IMR-90 (cell line): ENCODE measurements at regions not wholly inside any gene's neighbourhood (a gene's known extent, or its start where the extent isn't known, plus 50 kb on each side); places are given as distances from the start of the nearest gene placed in this dataset.

Experiments
- ATAC-seq: fragments of 200-7000 bp; cut with Tn5 transposase; 2 replicates; pipeline ENCODE4 v1.9.1; 2020; ENCODE audit warnings: low read depth, mild to moderate bottlenecking, moderate library complexity
- BruUV-seq: library from RNA; stranded (reverse); fragments of 400-500 nt; replicated peaks from 2 replicates; lab custom pipeline; 2021; lab: Mats Ljungman, UMichigan
- CTCF ChIA-PET: fragments of 300-600 bp; formaldehyde crosslinking; extraction: SDS; loops from one replicate; lab custom pipeline; 2021; ENCODE audit warnings: antibody characterized with exemption; lab: Yijun Ruan, JAX
- POLR2A ChIA-PET: fragments of 300-600 bp; sonication (Branson Sonifier 250); formaldehyde crosslinking; loops from one replicate; lab custom pipeline; 2022; ENCODE audit warnings: antibody characterized with exemption; ENCODE audit not compliant: unreplicated experiment; lab: Charles Lee
- DNase-seq: peaks from one replicate; pipeline ENCODE4 v3.0.0; 2013
- H2AFZ ChIP-seq: replicated peaks from 2 replicates; pipeline ENCODE3; 2013; ENCODE audit warnings: low read length, mild to moderate bottlenecking; ENCODE audit not compliant: poor library complexity
- H2AK5ac ChIP-seq: 2 replicates; pipeline ENCODE4 v1.6.1; 2013; ENCODE audit warnings: low read depth, low read length, inconsistent platforms
- H2AK9ac ChIP-seq: replicated peaks from 2 replicates; pipeline ENCODE3; 2013; ENCODE audit warnings: mild to moderate bottlenecking, low read depth, low read length, moderate library complexity; ENCODE audit not compliant: poor library complexity
- H2BK120ac ChIP-seq: 2 replicates; pipeline ENCODE4 v1.6.1; 2013; ENCODE audit warnings: low read depth, low read length, inconsistent platforms
- H2BK15ac ChIP-seq: 3 replicates; pipeline ENCODE4 v1.6.1; 2013; ENCODE audit warnings: low read depth, low read length, inconsistent platforms
- H2BK20ac ChIP-seq: 2 replicates; pipeline ENCODE4 v1.6.1; 2013; ENCODE audit warnings: low read depth, mild to moderate bottlenecking, inconsistent platforms, low read length, moderate library complexity
- H2BK5ac ChIP-seq: 2 replicates; pipeline ENCODE4 v1.6.1; 2013; ENCODE audit warnings: mild to moderate bottlenecking, low read depth, low read length, inconsistent platforms; ENCODE audit not compliant: poor library complexity, severe bottlenecking
- H3K14ac ChIP-seq: replicated peaks from 2 replicates; pipeline ENCODE4 v1.6.1; 2013; ENCODE audit warnings: low read depth, low read length, inconsistent platforms
- H3K18ac ChIP-seq: 2 replicates; pipeline ENCODE4 v1.6.1; 2013; ENCODE audit warnings: low read depth, low read length, control low read depth
- H3K23ac ChIP-seq: 2 replicates; pipeline ENCODE4 v1.6.1; 2013; ENCODE audit warnings: low read depth, low read length, inconsistent platforms
- H3K27ac ChIP-seq: 2 replicates; pipeline ENCODE4 v1.5.1; 2013; ENCODE audit warnings: mild to moderate bottlenecking, control low read depth, low read length; ENCODE audit not compliant: insufficient read depth
- H3K27me3 ChIP-seq: 2 replicates; pipeline ENCODE4 v1.6.1; 2013; ENCODE audit warnings: low read length; ENCODE audit not compliant: control insufficient read depth, insufficient read depth
- H3K36me3 ChIP-seq: 2 replicates; pipeline ENCODE4 v1.6.1; 2013; ENCODE audit warnings: low read length, mixed read lengths; ENCODE audit not compliant: control insufficient read depth, insufficient read depth
- H3K4ac ChIP-seq: 2 replicates; pipeline ENCODE4 v1.6.1; 2013; ENCODE audit warnings: low read depth, low read length, inconsistent platforms
- H3K4me1 ChIP-seq: 2 replicates; pipeline ENCODE4 v1.6.1; 2013; ENCODE audit warnings: low read length, mixed read lengths; ENCODE audit not compliant: control insufficient read depth, insufficient read depth
- H3K4me2 ChIP-seq: 2 replicates; pipeline ENCODE4 v1.6.1; 2013; ENCODE audit warnings: low read depth, mild to moderate bottlenecking, control low read depth, low read length, moderate library complexity
- H3K4me3 ChIP-seq: 2 replicates; pipeline ENCODE4 v1.5.1; 2013; ENCODE audit warnings: low read depth, mild to moderate bottlenecking, control low read depth, low read length, moderate library complexity; ENCODE audit not compliant: insufficient read depth
- H3K56ac ChIP-seq: 2 replicates; pipeline ENCODE4 v1.6.1; 2013; ENCODE audit warnings: low read length, inconsistent platforms; ENCODE audit not compliant: insufficient read depth; ENCODE audit errors: extremely low read depth
- H3K79me1 ChIP-seq, 2 experiments: 2 replicates each; pipeline ENCODE4 v1.6.1; 2013; ENCODE audit warnings: low read length in 2 of 2, inconsistent platforms in 1 of 2, low read depth in 1 of 2
- H3K9ac ChIP-seq: 2 replicates; pipeline ENCODE4 v1.6.1; 2013; ENCODE audit warnings: low read depth, low read length, control low read depth
- H3K9me1 ChIP-seq: 2 replicates; pipeline ENCODE4 v1.6.1; 2013; ENCODE audit warnings: low read length, inconsistent platforms; ENCODE audit not compliant: insufficient read depth
- H3K9me3 ChIP-seq: 2 replicates; pipeline ENCODE4 v1.6.1; 2013; ENCODE audit warnings: low read length; ENCODE audit not compliant: control insufficient read depth, insufficient read depth
- H4K20me1 ChIP-seq: 2 replicates; pipeline ENCODE4 v1.6.1; 2013; ENCODE audit warnings: low read length, inconsistent platforms; ENCODE audit not compliant: insufficient read depth
- H4K5ac ChIP-seq: 2 replicates; pipeline ENCODE4 v1.6.1; 2013; ENCODE audit warnings: mild to moderate bottlenecking, low read depth, low read length, control low read depth
- H4K8ac ChIP-seq, 2 experiments: 2 replicates each; pipeline ENCODE4 v1.6.1; 2013; ENCODE audit warnings: low read depth in 2 of 2, low read length in 2 of 2, control low read depth in 1 of 2, inconsistent platforms in 1 of 2
- H4K91ac ChIP-seq: 2 replicates; pipeline ENCODE4 v1.6.1; 2013; ENCODE audit warnings: low read depth, low read length, inconsistent platforms; ENCODE audit not compliant: insufficient read depth
- BHLHE40 ChIP-seq: fragments of 150-350 bp; IDR thresholded peaks from 2 replicates; pipeline ENCODE4 v1.6.1; 2016; ENCODE audit warnings: mild to moderate bottlenecking, low read depth, low read length
- WGBS, 2 experiments: methylation state at CpG; one replicate each; pipeline versions ENCODE4 v1.1.5 to v1.1.7; 2013; ENCODE audit warnings: missing lambda C conversion rate in 2 of 2; ENCODE audit not compliant: insufficient read length in 1 of 2; ENCODE audit errors: extremely low coverage in 2 of 2; 5-methylcytosine and 5-hydroxymethylcytosine counted together
- dilution Hi-C: fragments of 300-500 bp; cut with HindIII; formaldehyde crosslinking; loops from one replicate; pipeline ENCODE4 v1.14.3; 2018; ENCODE audit warnings: low sequenced_read_pairs; ENCODE audit not compliant: unreplicated experiment
- in situ Hi-C: fragments of 300-500 bp; cut with MboI; formaldehyde crosslinking; loops from 3 replicates; pipeline ENCODE4 v1.14.3; 2019; ENCODE audit warnings: low sequenced_read_pairs, inconsistent platforms, mixed read lengths
- intact Hi-C: fragments of 100-400 bp; cut with micrococcal nuclease; formaldehyde crosslinking; loops from 2 replicates; pipeline ENCODE4 v1.10.0; 2022

DNA sequence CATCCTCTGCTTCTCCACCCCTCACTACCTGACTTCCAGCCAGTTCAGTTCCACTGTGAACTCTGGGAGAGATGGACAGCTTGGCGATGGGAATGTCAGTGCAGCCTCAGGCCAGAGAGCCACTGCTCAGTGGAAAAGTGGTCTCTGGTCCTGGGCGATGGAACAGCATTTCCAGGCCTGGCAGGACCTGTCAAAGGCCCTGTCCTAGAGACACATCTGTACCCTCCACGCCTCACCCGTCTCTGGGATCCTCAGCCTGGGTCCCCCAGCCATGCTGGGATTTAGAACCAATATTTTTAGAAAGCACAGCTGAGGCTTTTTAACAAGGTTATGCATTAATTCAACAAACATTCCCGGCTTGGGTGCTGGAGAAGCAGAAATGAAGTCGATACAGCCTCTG is 165.7 kb downstream of the MN1 start:
- Histone ChIP-seq H3K56ac (no peak overlapping the region), H2BK120ac (no peak overlapping the region), H3K4me2 (no peak overlapping the region), H2AK5ac (no peak overlapping the region), H3K4me3 (no peak overlapping the region), H2BK15ac (no peak overlapping the region), H3K27ac (no peak overlapping the region), H4K20me1 (no peaks in the 10 kb centered on the region), H4K5ac (no peak overlapping the region), H2BK5ac (no peak overlapping the region), H3K18ac (no peak overlapping the region), H2AFZ (no peak overlapping the region), H3K36me3 (no peaks in the 10 kb centered on the region), H3K9ac (no peak overlapping the region), H3K23ac (no peak overlapping the region), H4K91ac (no peak overlapping the region), H3K9me3 (no peaks in the 10 kb centered on the region), H4K8ac (no peak overlapping the region), H3K79me1 (no peaks in the 10 kb centered on the region), H3K4me1 (no peaks in the 10 kb centered on the region; the same call in 1 of the 2 replicates), H2BK20ac (no peak overlapping the region), H2AK9ac (no peak overlapping the region), H3K9me1 (no peaks in the 10 kb centered on the region), H3K4ac (no peak overlapping the region), H3K27me3 (peaks cover 48% of the 10 kb centered on the region), H3K14ac (no peak overlapping the region)
- dilution Hi-C loops (no loop called here), intact Hi-C loops (no loop called here), in situ Hi-C loops (no loop called here)
- ChIA-PET CTCF (no interaction called here), POLR2A (no interaction called here)
- no peak for TF ChIP-seq BHLHE40
- DNase-seq, result no peak
- WGBS, 2 experiments, result no CpG with 5 or more reads among the region's 6 CpGs
- BruUV-seq, result no TSS peak
- no peak for ATAC-seq
